Mesendoderm (in vitro differentiated cells): ENCODE measurements at regions not wholly inside any gene's neighbourhood (a gene's known extent, or its start where the extent isn't known, plus 50 kb on each side); places are given as distances from the start of the nearest gene placed in this dataset.
A peak's percentile ranks its signal among the peaks of the same experiment; 100 is the strongest.

Experiments used
- DNase-seq: peaks from one replicate; pipeline ENCODE4 v3.0.0; 2013
- H2AK5ac ChIP-seq: 2 replicates; pipeline ENCODE4 v1.6.1; 2013; ENCODE audit warnings: low read length, inconsistent platforms
- H2BK120ac ChIP-seq: 2 replicates; pipeline ENCODE4 v1.6.1; 2013; ENCODE audit warnings: low read depth, mild to moderate bottlenecking, low read length, moderate library complexity, mixed read lengths
- H2BK15ac ChIP-seq: replicated peaks from 2 replicates; pipeline ENCODE4 v1.6.1; 2013; ENCODE audit warnings: low read depth, mild to moderate bottlenecking, moderate library complexity
- H2BK5ac ChIP-seq: 2 replicates; pipeline ENCODE4 v1.6.1; 2013; ENCODE audit warnings: low read length, inconsistent platforms
- H3K18ac ChIP-seq: 2 replicates; pipeline ENCODE4 v1.6.1; 2013; ENCODE audit warnings: mild to moderate bottlenecking, low read length, mixed read lengths
- H3K23ac ChIP-seq: one replicate; pipeline ENCODE4 v1.6.1; 2013; ENCODE audit warnings: low read length
- H3K27ac ChIP-seq: 2 replicates; pipeline ENCODE4 v1.5.1; 2013; ENCODE audit warnings: low read depth, mild to moderate bottlenecking, inconsistent platforms, low read length, moderate library complexity
- H3K27me3 ChIP-seq: 2 replicates; pipeline ENCODE4 v1.6.1; 2013; ENCODE audit warnings: low read length, control low read depth, mild to moderate bottlenecking, inconsistent platforms; ENCODE audit not compliant: insufficient read depth, poor library complexity
- H3K36me3 ChIP-seq: 2 replicates; pipeline ENCODE4 v1.6.1; 2013; ENCODE audit warnings: low read length, inconsistent platforms; ENCODE audit not compliant: control insufficient read depth, insufficient read depth
- H3K4ac ChIP-seq: one replicate; pipeline ENCODE4 v1.6.1; 2013; ENCODE audit warnings: low read depth, mild to moderate bottlenecking, low read length, moderate library complexity
- H3K4me1 ChIP-seq: 2 replicates; pipeline ENCODE4 v1.6.1; 2013; ENCODE audit warnings: low read depth, low read length, inconsistent platforms; ENCODE audit not compliant: control insufficient read depth
- H3K4me2 ChIP-seq: 2 replicates; pipeline ENCODE4 v1.6.1; 2013; ENCODE audit warnings: low read length
- H3K4me3 ChIP-seq: 2 replicates; pipeline ENCODE4 v1.5.1; 2013; ENCODE audit warnings: mild to moderate bottlenecking, low read length
- H3K56ac ChIP-seq: one replicate; pipeline ENCODE4 v1.6.1; 2013; ENCODE audit warnings: low read length
- H3K79me1 ChIP-seq: 2 replicates; pipeline ENCODE4 v1.6.1; 2013; ENCODE audit warnings: low read length, inconsistent platforms
- H3K79me2 ChIP-seq: 2 replicates; pipeline ENCODE4 v1.6.1; 2013; ENCODE audit warnings: mild to moderate bottlenecking, low read length; ENCODE audit not compliant: control insufficient read depth, insufficient read depth
- H3K9ac ChIP-seq: 2 replicates; pipeline ENCODE4 v1.6.1; 2013; ENCODE audit warnings: low read length, inconsistent platforms
- H4K5ac ChIP-seq: one replicate; pipeline ENCODE4 v1.6.1; 2013; ENCODE audit warnings: low read length
- H4K8ac ChIP-seq: one replicate; pipeline ENCODE4 v1.6.1; 2013; ENCODE audit warnings: low read depth, mild to moderate bottlenecking, control low read depth, low read length, moderate library complexity
- WGBS: extraction: QIAGEN DNeasy Blood & Tissue Kit; methylation state at CpG from one replicate; pipeline ENCODE4 v1.1.7; 2013; ENCODE audit warnings: low lambda C conversion rate, missing lambda C conversion rate; ENCODE audit not compliant: insufficient coverage; ENCODE audit errors: extremely low coverage; 5-methylcytosine and 5-hydroxymethylcytosine counted together

DNA sequence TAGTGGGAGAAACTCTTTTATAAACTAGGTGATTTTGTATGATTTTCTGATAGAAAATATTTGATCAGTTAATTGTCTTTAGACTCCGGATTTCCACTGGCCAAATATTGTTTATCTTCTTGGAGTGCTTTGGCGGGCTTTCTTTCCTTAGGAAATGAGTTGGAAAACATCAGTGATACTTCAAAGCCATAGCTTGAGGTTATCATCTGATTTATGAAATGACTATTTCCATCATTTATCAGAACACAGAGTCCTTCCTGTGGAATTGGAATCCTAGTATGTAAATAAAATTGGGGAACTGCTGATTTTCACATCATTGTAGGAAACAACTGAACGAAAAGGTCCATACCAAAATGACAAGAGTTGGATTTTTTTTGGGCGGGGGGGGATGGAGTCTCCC, 186.0 kb upstream of the DCN start:
- no peak overlapping the region for H3K9ac ChIP-seq
- H3K27ac ChIP-seq: no peak overlapping the region
- no peak overlapping the region for H4K5ac ChIP-seq
- no peak overlapping the region for H3K56ac ChIP-seq
- H2BK15ac ChIP-seq: no peak overlapping the region
- no peak overlapping the region for H2BK120ac ChIP-seq
- H3K4me2 ChIP-seq: no peak overlapping the region
- H3K4ac ChIP-seq: no peak overlapping the region
- no peaks in the 10 kb centered on the region for H3K27me3 ChIP-seq
- H2BK5ac ChIP-seq: no peak overlapping the region
- H3K79me2 ChIP-seq: no peaks in the 10 kb centered on the region
- DNase-seq: no peak
- no peaks in the 10 kb centered on the region for H3K36me3 ChIP-seq
- no peak overlapping the region for H2AK5ac ChIP-seq
- no CpG with 5 or more reads among the region's 4 CpGs for WGBS
- H3K18ac ChIP-seq: no peak overlapping the region
- H3K23ac ChIP-seq: no peak overlapping the region
- H3K4me1 ChIP-seq: no peaks in the 10 kb centered on the region
- no peak overlapping the region for H4K8ac ChIP-seq
- H3K79me1 ChIP-seq: no peaks in the 10 kb centered on the region
- no peak overlapping the region for H3K4me3 ChIP-seq

DNA sequence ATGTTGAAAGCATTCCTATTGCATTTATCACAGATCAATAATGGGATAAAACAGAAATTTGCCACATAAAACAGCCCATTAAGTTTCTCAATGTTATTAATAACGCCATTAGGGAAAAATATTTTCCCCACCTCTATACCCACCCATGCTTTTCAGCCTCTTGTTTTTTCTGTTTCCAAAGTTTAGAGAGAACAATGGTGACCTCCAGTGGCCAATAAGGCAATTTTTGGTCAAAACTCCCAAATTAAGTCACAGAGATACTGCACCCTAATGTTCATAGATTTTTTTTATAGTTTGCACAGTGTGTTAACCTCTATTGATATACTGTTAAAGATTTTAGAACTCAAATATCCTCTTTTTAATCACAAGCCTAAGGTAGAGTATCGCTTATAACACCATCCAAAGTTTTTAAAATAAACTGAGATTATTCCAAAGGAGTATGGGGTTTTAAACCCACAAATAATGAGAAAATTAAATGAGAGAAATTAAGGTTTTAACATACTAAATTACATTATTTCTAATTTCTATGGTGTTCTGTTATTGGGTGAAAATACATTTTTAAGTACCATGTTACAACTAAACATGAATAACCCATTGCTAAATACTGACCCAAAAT, 184.7 kb upstream of the DCN start:
- H3K18ac ChIP-seq: no peak overlapping the region
- no peak overlapping the region for H2BK15ac ChIP-seq
- H3K9ac ChIP-seq: no peak overlapping the region
- no peak overlapping the region for H3K23ac ChIP-seq
- no peak overlapping the region for H2BK5ac ChIP-seq
- H3K4me1 ChIP-seq: no peaks in the 10 kb centered on the region
- H3K4ac ChIP-seq: no peak overlapping the region
- no peaks in the 10 kb centered on the region for H3K79me1 ChIP-seq
- H3K79me2 ChIP-seq: no peaks in the 10 kb centered on the region
- DNase-seq: peak; percentile 13
- WGBS: no CpG with 5 or more reads among the region's 2 CpGs
- H3K4me2 ChIP-seq: no peak overlapping the region
- H2AK5ac ChIP-seq: no peak overlapping the region
- H3K4me3 ChIP-seq: no peak overlapping the region
- H3K56ac ChIP-seq: no peak overlapping the region
- no peak overlapping the region for H4K8ac ChIP-seq
- H3K27ac ChIP-seq: no peak overlapping the region
- no peaks in the 10 kb centered on the region for H3K27me3 ChIP-seq
- H3K36me3 ChIP-seq: no peaks in the 10 kb centered on the region
- H2BK120ac ChIP-seq: no peak overlapping the region
- H4K5ac ChIP-seq: no peak overlapping the region

GRCh38 chr12:91364471-91365184, 182.0 kb upstream of the DCN start:
- no peak overlapping the region for H2BK15ac ChIP-seq
- H3K4me3 ChIP-seq: no peak overlapping the region
- no peaks in the 10 kb centered on the region for H3K36me3 ChIP-seq
- no peak overlapping the region for H3K9ac ChIP-seq
- H2AK5ac ChIP-seq: no peak overlapping the region
- no peak overlapping the region for H2BK5ac ChIP-seq
- H4K8ac ChIP-seq: no peak overlapping the region
- H3K23ac ChIP-seq: no peak overlapping the region
- DNase-seq: no peak
- H3K4ac ChIP-seq: no peak overlapping the region
- no peak overlapping the region for H2BK120ac ChIP-seq
- H3K4me2 ChIP-seq: no peak overlapping the region
- no peak overlapping the region for H3K56ac ChIP-seq
- H3K79me1 ChIP-seq: no peaks in the 10 kb centered on the region
- no peaks in the 10 kb centered on the region for H3K4me1 ChIP-seq
- no peak overlapping the region for H4K5ac ChIP-seq
- no peak overlapping the region for H3K27ac ChIP-seq
- no peak overlapping the region for H3K18ac ChIP-seq
- no CpG with 5 or more reads among the region's 5 CpGs for WGBS
- no peaks in the 10 kb centered on the region for H3K27me3 ChIP-seq
- H3K79me2 ChIP-seq: no peaks in the 10 kb centered on the region

DNA sequence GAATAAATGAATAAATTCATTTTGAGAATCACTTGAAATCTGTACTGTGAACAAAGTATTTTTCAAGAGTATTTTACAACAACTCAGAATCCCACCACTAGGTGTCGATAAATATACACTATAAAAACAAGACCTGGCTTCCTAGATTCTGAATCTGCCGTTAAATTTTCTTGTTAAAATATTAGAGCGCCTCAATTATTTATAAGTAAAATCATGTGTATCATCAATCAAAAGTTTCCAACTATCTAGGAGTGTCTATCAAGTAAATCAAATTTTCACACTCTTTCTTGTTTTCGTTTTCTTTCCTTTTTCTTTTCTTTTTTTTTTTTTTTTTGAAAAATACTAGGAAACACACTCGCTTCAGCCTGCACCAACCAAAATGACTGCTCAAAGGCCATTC, 179.2 kb upstream of the DCN start:
- H3K4me3 ChIP-seq: no peak overlapping the region
- no CpG with 5 or more reads among the region's 5 CpGs for WGBS

DNA sequence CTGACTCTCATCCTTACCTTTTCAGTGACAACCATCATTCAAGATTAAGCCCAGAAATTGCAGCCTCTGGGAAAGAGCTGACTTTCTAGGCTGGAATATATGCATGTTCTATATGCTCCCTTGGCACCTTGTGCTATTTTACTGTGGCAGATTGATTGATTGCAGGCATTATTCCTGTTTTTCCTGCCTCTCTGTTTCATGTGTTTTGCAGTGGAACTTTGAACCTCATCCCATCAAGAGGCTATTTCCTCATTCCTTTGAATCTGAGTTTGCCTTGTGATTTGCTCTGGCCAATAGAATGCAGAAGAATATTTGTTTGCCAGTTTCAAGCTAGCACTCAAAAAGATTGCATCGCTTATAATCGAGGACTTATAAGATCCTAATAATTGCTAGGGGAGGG, 174.8 kb upstream of the DCN start:
- H3K36me3 ChIP-seq: no peaks in the 10 kb centered on the region
- H2BK120ac ChIP-seq: no peak overlapping the region
- no CpG with 5 or more reads among the region's 2 CpGs for WGBS
- no peak overlapping the region for H4K8ac ChIP-seq
- no peak overlapping the region for H3K4me2 ChIP-seq
- H3K4ac ChIP-seq: no peak overlapping the region
- H3K23ac ChIP-seq: no peak overlapping the region
- no peaks in the 10 kb centered on the region for H3K4me1 ChIP-seq
- H3K9ac ChIP-seq: no peak overlapping the region
- H3K18ac ChIP-seq: no peak overlapping the region
- no peaks in the 10 kb centered on the region for H3K27me3 ChIP-seq
- H3K4me3 ChIP-seq: no peak overlapping the region
- no peak overlapping the region for H3K27ac ChIP-seq
- H2BK15ac ChIP-seq: no peak overlapping the region
- no peaks in the 10 kb centered on the region for H3K79me1 ChIP-seq
- no peak for DNase-seq
- no peak overlapping the region for H2BK5ac ChIP-seq
- H4K5ac ChIP-seq: no peak overlapping the region
- no peak overlapping the region for H2AK5ac ChIP-seq
- no peaks in the 10 kb centered on the region for H3K79me2 ChIP-seq
- no peak overlapping the region for H3K56ac ChIP-seq

More for the DNA sequence above, 179.2 kb upstream of the DCN start:
- H3K4me1 ChIP-seq: no peaks in the 10 kb centered on the region
- H3K27me3 ChIP-seq: no peaks in the 10 kb centered on the region
- H3K4ac ChIP-seq: no peak overlapping the region
- H4K8ac ChIP-seq: no peak overlapping the region
- H3K4me2 ChIP-seq: no peak overlapping the region
- H2AK5ac ChIP-seq: no peak overlapping the region
- H3K36me3 ChIP-seq: no peaks in the 10 kb centered on the region
- no peak overlapping the region for H4K5ac ChIP-seq
- H3K79me1 ChIP-seq: no peaks in the 10 kb centered on the region
- no peak overlapping the region for H2BK120ac ChIP-seq
- no peak overlapping the region for H3K18ac ChIP-seq
- peak; percentile 32 for DNase-seq
- no peak overlapping the region for H2BK5ac ChIP-seq
- H3K79me2 ChIP-seq: no peaks in the 10 kb centered on the region
- no peak overlapping the region for H3K27ac ChIP-seq
- H3K56ac ChIP-seq: no peak overlapping the region
- no peak overlapping the region for H3K23ac ChIP-seq
- no peak overlapping the region for H2BK15ac ChIP-seq
- H3K9ac ChIP-seq: no peak overlapping the region

GRCh38 chr12:91356405-91356804, 173.8 kb upstream of the DCN start:
- Histone ChIP-seq H2AK5ac (no peak overlapping the region), H2BK15ac (no peak overlapping the region), H3K4me1 (no peaks in the 10 kb centered on the region), H3K27me3 (no peaks in the 10 kb centered on the region), H3K18ac (no peak overlapping the region), H3K4ac (no peak overlapping the region), H2BK120ac (no peak overlapping the region), H4K8ac (no peak overlapping the region), H3K56ac (no peak overlapping the region), H3K23ac (no peak overlapping the region), H3K4me2 (no peak overlapping the region), H4K5ac (no peak overlapping the region), H3K79me1 (no peaks in the 10 kb centered on the region), H3K4me3 (no peak overlapping the region), H3K79me2 (no peaks in the 10 kb centered on the region), H3K9ac (no peak overlapping the region), H2BK5ac (no peak overlapping the region), H3K36me3 (no peaks in the 10 kb centered on the region), H3K27ac (no peak overlapping the region)
- DNase-seq: no peak
- WGBS: 100% methylated on average over 1 of the region's 1 CpG
